OCI-LY1 (cell line): ENCODE measurements at regions not wholly inside any gene's neighbourhood (a gene's known extent, or its start where the extent isn't known, plus 50 kb on each side); places are given as distances from the start of the nearest gene placed in this dataset.

Experiments
- H2AFZ ChIP-seq: fragments of 200-600 bp; sonication (generic), shearing (Covaris generic); 2 replicates; pipeline ENCODE4 v1.6.0; 2014; ENCODE audit warnings: antibody characterized with exemption, mild to moderate bottlenecking, low read length
- H3F3A ChIP-seq: fragments of 200-600 bp; sonication (generic), shearing (Covaris generic); 2 replicates; pipeline ENCODE4 v1.6.0; 2014; ENCODE audit warnings: mild to moderate bottlenecking, antibody characterized with exemption, low read length, moderate library complexity; ENCODE audit not compliant: insufficient read depth
- H3K27ac ChIP-seq: fragments of 200-600 bp; sonication (generic); 2 replicates; pipeline ENCODE4 v1.5.1; 2014; ENCODE audit warnings: low read length, mixed run types, mild to moderate bottlenecking, low read depth; ENCODE audit not compliant: poor library complexity, severe bottlenecking
- H3K27me3 ChIP-seq: fragments of 200-600 bp; sonication (generic); 2 replicates; pipeline ENCODE4 v1.6.0; 2014; ENCODE audit warnings: antibody characterized with exemption, mild to moderate bottlenecking, low read length, moderate library complexity; ENCODE audit not compliant: insufficient read depth
- H3K36me3 ChIP-seq: fragments of 200-600 bp; sonication (generic); 2 replicates; pipeline ENCODE4 v1.6.1; 2014; ENCODE audit warnings: mild to moderate bottlenecking, antibody characterized with exemption, low read length, moderate library complexity, mixed read lengths; ENCODE audit not compliant: insufficient read depth
- H3K4me1 ChIP-seq: fragments of 200-600 bp; sonication (generic); 2 replicates; pipeline ENCODE4 v1.5.1; 2014; ENCODE audit warnings: mild to moderate bottlenecking, low read length, moderate library complexity; ENCODE audit not compliant: insufficient read depth, severe bottlenecking
- H3K4me2 ChIP-seq: fragments of 200-600 bp; sonication (generic), shearing (Covaris generic); 2 replicates; pipeline ENCODE4 v1.6.1; 2014; ENCODE audit warnings: low read length
- H3K4me3 ChIP-seq: fragments of 200-600 bp; sonication (generic); 2 replicates; pipeline ENCODE4 v1.5.1; 2014; ENCODE audit warnings: low read length, low read depth, mild to moderate bottlenecking, mixed read lengths; ENCODE audit not compliant: poor library complexity, severe bottlenecking
- H3K79me2 ChIP-seq: fragments of 200-600 bp; shearing (Covaris generic); 2 replicates; pipeline ENCODE4 v1.6.1; 2016; ENCODE audit warnings: mixed run types, low read length, mixed read lengths; ENCODE audit not compliant: insufficient read depth
- H3K9ac ChIP-seq: fragments of 200-600 bp; sonication (generic), shearing (Covaris generic); 2 replicates; pipeline ENCODE4 v1.6.1; 2014; ENCODE audit warnings: mild to moderate bottlenecking, low read length, mixed read lengths
- H3K9me2 ChIP-seq: fragments of 200-600 bp; sonication (generic), shearing (Covaris generic); 2 replicates; pipeline ENCODE4 v1.6.1; 2014; ENCODE audit warnings: low read depth, mild to moderate bottlenecking, low read length, mixed read lengths
- H3K9me3 ChIP-seq: fragments of 200-600 bp; shearing (Covaris generic); 2 replicates; pipeline ENCODE4 v1.6.1; 2014; ENCODE audit warnings: low read length, mixed read lengths
- H4K20me1 ChIP-seq: fragments of 200-600 bp; sonication (generic), shearing (Covaris generic); 2 replicates; pipeline ENCODE4 v1.6.0; 2016; ENCODE audit warnings: mild to moderate bottlenecking, low read length; ENCODE audit not compliant: insufficient read depth
- CTCF ChIP-seq: fragments of 200-600 bp; sonication (generic), shearing (Covaris generic); IDR thresholded peaks from 2 replicates; pipeline ENCODE4 v1.5.1; 2017; ENCODE audit warnings: mild to moderate bottlenecking, antibody characterized with exemption, low read length, moderate library complexity, mixed read lengths
- EZH2 ChIP-seq: fragments of 200-600 bp; sonication (generic), shearing (Covaris generic); IDR thresholded peaks from 2 replicates; pipeline ENCODE4 v1.8.0; 2017; ENCODE audit warnings: borderline replicate concordance, mixed run types, mild to moderate bottlenecking, antibody characterized with exemption, low read length, moderate library complexity, mixed read lengths

GRCh38 chr11:33515347-33515746, 185.3 kb downstream of the C11orf91 start:
- H4K20me1 ChIP-seq, result no peaks in the 10 kb centered on the region
- H3K9ac ChIP-seq, result no peak overlapping the region
- no peaks in the 10 kb centered on the region for H3K4me1 ChIP-seq
- no peak overlapping the region for H3K4me2 ChIP-seq
- TF ChIP-seq EZH2, result no peak
- TF ChIP-seq CTCF, result no peak
- no peaks in the 10 kb centered on the region for H3K79me2 ChIP-seq
- no peaks in the 10 kb centered on the region for H3K9me2 ChIP-seq
- H3K36me3 ChIP-seq, result no peaks in the 10 kb centered on the region
- H3K9me3 ChIP-seq, result no peaks in the 10 kb centered on the region
- no peak overlapping the region for H3K4me3 ChIP-seq
- H3K27me3 ChIP-seq, result no peaks in the 10 kb centered on the region
- H2AFZ ChIP-seq, result no peak overlapping the region
- no peaks in the 10 kb centered on the region for H3F3A ChIP-seq
- no peak overlapping the region for H3K27ac ChIP-seq

GRCh38 chr11:33514079-33514925, 186.3 kb downstream of the C11orf91 start:
- no peaks in the 10 kb centered on the region for H3K4me1 ChIP-seq
- no peaks in the 10 kb centered on the region for H3K36me3 ChIP-seq
- no peaks in the 10 kb centered on the region for H3K27me3 ChIP-seq
- no peaks in the 10 kb centered on the region for H4K20me1 ChIP-seq
- no peaks in the 10 kb centered on the region for H3K79me2 ChIP-seq
- H3K4me3 ChIP-seq, result no peak overlapping the region
- no peak for TF ChIP-seq EZH2
- TF ChIP-seq CTCF, result no peak
- H3K9me2 ChIP-seq, result no peaks in the 10 kb centered on the region
- no peak overlapping the region for H3K4me2 ChIP-seq
- H3K9ac ChIP-seq, result no peak overlapping the region
- no peak overlapping the region for H2AFZ ChIP-seq
- no peaks in the 10 kb centered on the region for H3K9me3 ChIP-seq
- no peaks in the 10 kb centered on the region for H3F3A ChIP-seq
- no peak overlapping the region for H3K27ac ChIP-seq

- no peak overlapping the region for H3K4me3 ChIP-seq
- H3F3A ChIP-seq, result no peaks in the 10 kb centered on the region
- no peaks in the 10 kb centered on the region for H3K9me3 ChIP-seq
- H3K27me3 ChIP-seq, result no peaks in the 10 kb centered on the region
- no peaks in the 10 kb centered on the region for H3K9me2 ChIP-seq
- no peaks in the 10 kb centered on the region for H3K79me2 ChIP-seq
- no peak overlapping the region for H3K27ac ChIP-seq
- TF ChIP-seq CTCF (no peak), EZH2 (no peak)
- H4K20me1 ChIP-seq, result no peaks in the 10 kb centered on the region
- no peak overlapping the region for H2AFZ ChIP-seq
- no peaks in the 10 kb centered on the region for H3K36me3 ChIP-seq
- no peak overlapping the region for H3K9ac ChIP-seq
- no peaks in the 10 kb centered on the region for H3K4me1 ChIP-seq
- no peak overlapping the region for H3K4me2 ChIP-seq
These were observed 191.0 kb downstream of the C11orf91 start for GRCh38 chr11:33509632-33510031.
